ENCODE measurements at regions not wholly inside any gene's neighbourhood (a gene's known extent, or its start where the extent isn't known, plus 50 kb on each side); places are given as distances from the start of the nearest gene placed in this dataset.

DNA sequence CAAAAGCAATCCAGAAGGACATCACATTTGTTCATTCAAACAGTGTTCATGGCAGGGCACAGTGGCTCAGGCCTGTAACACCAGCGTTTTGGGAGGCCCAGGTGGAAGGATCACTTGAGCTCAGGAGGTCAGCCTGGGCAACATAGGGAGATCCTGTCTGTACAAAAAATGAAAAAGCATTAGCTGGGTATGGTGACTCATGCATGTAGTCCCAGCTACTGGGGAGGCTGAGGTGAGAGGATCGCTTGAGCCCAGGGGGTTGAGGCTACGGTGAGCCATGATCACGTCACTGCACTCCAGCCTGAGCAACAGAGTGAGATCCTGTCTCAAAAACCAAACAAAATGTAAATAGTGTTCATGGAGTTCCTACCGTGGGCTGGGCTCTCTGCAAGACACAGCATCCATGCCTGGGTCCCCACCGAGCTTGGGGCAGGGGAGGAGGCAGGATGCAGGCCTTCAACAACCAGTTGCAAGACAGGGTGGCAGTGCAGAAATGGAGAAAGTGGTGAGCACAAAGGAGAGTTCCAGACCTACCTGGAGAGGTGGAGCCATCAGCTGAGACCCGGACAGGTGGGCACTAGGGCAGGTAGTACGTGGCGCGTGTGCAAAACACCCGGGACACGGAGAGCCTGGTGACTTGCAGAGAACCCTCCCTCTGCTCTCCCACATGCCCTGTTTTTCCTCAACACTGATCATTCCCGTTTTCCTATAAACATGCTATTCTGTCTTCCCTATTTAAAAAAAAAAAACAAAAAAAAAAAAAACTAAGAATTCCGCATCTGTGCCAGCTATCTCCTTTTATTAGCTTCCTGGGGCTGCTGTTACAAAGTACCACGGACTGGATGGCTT is 138.9 kb downstream of the TOMM20 start:
- no peak for DNase-seq (ENCODE audit: low read depth)

DNA sequence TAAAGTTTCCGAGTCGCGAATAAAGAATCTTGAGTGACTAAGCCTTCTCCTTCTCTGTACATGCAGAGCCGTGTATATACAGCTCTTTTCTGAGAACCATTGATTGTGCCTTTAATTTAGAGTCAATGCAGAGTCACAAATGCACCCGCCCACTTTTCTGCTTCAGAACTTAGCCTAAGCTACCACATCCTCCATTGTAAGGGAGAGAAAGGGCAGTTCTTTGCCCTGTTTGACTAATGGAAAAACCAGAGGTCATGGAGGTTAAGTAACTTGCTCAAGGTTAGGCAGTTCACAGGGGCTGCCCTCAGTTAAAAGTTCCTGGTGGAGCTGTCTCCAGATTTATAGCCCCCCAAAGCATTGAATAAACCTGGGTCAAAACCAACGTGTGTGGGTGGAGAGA is 139.6 kb downstream of the TOMM20 start:
- DNase-seq (ENCODE audit: low read depth), result no peak

DNA sequence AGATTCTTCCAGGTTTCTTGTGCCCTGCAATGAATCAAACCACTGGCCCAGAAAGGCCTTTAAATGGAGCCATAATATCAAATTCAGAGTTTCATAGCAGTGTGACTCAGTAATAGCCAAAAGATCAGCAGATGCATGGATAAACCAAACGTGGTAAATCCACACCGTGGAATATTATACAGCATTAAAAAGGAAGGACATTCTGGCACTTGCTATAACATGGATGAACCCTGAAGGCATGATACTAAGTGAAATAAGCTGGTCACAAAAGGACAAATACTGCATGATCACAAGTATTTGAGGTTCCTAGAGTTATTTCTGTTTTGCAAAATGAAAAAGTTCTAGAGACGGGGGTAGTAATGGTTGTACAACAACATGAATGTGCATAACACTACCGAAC is 140.1 kb downstream of the TOMM20 start:
- DNase-seq (ENCODE audit: low read depth), result no peak

DNA sequence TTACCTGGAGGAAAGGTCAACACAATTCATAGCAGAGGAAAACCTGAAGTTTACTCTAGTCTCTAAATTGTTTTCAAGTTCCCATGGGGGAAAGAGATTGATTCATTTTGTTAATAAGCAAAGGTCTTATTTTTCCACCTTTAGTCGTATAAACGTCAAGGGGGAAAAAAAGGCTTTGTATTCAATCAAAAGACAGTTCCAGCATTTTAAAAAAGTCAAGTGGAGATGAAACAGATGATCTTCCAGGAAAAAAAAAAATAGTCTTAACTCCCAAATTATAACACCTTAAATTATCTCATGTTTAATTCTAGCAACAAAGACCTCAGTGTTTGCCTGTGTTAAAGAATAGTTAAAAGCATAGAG is 140.5 kb downstream of the TOMM20 start:
- DNase-seq (ENCODE audit: low read depth), result no peak

DNA sequence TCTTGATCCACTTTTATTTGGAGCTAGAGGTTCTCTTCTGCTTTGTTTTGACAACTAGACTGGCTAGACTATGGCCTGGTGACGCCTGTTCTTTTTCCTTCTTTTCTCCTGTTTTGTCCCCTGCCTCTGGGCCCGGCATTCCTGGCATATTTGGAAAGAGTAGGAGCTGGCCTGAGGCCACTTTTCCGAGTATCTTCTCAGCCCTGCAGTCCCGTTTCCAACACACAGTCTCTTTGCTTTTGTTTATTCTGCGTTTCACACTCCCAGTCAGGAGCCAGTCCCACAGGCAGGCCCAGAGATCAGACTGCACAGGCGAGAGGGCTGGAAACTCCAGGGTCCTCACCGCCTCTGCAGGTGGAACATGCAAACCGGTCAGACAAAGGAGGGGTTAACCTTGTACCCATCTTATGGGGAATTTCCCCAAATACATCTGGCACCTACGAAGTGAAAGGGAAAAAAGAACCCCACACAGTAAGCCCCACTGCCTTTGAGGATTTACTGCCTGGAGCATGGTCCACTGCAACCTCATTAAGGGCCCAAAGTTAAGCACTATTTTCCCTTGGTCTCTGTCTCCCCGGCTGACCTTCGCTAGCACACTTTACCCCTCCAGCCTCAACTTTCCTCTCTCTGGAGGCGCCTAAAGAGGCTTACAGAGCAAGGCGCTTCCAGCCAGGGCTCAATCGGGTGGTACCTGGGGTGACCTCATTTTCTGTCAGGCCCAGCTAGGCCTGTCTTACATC is 141.1 kb downstream of the TOMM20 start:
- no peak for DNase-seq (ENCODE audit: low read depth)

DNA sequence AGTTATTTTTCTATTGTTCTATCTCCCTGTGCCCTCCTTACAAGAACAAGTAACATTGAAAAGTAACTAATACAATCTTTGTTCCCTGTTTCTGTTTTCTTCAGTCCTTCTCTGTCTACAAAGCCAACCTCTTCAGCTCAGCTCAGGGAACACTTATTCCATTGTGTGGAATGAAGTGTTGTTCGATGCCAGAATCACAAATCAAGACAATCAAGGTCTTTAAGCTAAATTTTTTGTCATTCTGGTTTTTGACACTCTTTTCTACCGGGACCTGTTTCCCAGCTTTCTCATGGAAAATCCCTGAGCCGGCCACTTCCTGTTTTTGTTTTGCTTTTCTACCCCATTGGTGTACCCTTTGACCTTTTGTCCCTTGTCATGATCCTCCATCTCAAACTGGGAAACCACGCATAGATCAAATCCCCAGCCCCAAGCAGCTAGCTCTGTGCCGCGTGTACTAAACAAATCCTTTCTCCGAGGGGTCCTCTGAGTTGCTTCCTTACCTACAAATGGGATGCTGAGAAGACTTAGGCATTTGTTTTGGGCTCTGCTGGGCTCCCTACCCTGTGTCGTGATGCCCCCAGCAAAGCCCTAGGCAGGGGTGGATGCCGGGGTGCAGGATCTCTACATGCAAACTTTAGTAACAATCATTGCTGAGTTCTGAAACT is 141.8 kb downstream of the TOMM20 start:
- no peak for DNase-seq (ENCODE audit: low read depth)

DNA sequence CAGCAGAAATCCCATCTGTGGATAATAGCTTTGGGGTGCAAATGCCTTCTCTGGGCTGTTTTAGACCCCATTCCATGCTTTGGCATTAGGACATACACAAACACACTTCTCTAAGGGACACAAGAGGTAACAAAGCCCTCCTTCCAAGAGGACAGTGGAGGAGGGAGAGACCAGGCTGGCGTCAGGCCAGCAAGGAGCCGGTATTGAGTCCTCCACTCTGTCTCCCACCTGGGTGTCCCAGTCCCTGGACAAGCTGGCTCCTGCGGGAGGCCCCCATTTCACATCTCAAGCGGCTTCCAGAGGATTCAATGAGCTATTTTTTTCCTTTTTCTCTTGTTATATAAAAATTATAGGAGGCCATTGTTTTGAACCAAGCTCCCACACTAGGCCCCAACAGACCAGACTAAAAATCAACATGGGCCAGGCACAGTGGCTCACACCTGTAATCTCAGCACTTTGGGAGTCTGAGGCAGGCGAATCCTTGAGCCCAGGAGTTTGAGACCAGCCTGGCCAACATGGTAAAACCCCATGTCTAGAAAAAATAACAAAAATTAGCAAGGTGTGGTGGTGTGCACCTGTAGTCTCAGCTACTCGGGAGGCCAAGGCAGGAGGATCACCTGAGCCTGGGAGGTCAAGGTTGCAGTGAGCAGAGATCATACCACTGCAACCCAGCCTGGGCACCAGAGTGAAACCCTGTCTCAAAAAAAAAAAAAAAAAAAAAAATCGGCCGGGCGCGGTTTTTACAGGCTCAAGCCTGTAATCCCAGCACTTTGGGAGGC is 142.9 kb downstream of the TOMM20 start:
- no peak for DNase-seq (ENCODE audit: low read depth)

DNA sequence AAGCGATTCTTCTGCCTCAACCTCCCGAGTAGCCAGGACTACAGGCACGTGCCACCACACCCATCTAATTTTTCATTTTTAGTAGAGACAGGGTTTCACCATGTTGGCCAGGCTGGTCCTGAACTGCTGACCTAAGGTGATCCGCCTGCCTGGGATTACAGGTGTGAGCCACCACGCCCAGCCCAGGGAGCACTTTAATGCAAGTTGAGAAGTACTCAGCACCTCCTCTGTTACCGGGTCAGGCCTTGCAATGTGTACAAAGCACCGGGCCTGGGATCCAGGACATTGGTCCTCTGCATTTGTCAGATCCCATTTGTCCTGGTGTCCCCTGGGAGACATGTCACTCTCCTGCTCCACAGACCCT is 143.6 kb downstream of the TOMM20 start:
- no peak for DNase-seq (ENCODE audit: low read depth)

DNA sequence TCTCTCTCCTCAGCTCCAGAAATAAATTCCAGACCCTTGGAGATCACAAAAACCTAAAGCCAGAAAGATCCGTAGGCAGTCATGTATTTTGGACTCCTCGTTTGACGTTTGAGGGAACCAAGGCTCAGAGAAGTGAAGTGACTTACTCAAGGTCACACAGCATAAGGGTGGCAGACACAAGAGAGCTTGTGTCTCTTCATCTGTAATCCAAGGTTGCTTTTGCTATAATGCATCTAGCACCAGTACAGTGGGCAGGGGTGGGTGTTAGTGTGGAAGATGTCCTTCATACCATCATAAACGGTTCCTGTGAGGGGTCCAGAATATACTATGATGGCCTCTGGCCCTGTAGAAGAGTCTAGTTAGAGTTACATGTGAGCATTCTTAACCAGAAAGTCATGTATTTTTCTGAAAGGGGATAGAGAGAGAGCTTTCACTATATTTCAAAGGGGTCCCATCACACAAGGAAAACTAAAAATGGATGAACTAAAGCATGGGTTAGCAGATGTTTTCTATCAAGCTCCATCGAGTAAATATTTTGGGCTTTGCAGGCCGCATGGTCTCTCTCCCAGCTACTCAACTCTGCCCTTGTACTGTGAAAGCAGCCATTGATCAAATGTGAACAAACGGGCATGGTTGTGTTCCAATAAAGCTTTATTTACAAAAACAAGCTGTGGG is 144.9 kb downstream of the TOMM20 start:
- no peak for DNase-seq (ENCODE audit: low read depth)

DNA sequence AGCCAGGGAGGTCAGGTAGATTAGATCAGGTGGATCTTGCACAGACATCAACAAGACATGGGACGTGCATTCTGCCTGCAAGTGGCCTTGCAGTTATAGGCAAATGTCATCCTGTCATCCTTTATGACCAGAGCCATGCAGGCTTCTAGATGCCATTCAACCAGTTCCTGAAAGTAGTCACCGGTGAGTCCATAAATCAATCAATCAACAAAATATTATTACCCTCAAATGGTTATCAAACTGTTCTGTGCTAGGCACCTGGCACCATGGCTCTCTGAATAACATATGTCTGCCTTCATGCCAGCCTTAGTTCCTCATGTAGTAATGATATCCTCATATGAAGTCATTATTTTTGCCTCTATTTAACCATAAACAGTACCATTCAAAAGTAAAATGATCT is 146.9 kb downstream of the TOMM20 start:
- no peak for DNase-seq (ENCODE audit: low read depth)

DNA sequence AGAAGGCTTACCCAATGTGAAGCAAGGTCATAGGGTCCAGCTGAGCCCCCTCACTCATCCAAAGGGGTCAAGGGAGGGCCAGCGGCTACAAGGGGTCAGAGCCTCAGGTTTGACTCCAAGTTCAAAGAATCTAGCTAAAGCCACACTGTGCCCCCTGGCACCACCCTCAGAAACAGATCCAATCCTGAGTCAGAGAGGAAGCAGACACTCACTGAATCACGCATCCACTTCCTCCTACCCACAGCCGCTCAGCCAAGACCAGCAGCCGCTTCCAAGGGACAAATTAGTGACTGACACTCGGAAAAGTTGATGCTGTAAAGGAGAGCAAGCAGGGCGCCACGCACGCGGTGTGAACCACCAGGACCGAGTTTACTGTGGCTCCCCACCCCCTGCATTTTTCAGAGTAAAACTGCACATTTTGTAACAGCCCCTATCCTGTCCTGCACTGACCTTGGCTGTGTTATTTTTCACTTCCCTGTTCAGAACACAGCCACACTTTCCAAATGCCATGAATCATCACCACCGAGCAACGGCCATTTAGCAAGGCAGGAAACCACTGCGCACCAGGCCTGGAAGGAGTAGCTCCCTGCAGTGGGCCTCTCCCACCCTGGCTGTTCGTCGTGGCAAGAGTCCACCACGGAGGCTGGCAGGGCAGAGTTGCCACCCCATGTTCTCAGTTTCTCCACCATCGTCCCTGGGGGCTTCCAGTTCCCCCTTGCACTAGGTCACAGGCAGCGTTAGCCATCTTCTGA is 147.8 kb downstream of the TOMM20 start:
- DNase-seq (ENCODE audit: low read depth), result peak; percentile 38

DNA sequence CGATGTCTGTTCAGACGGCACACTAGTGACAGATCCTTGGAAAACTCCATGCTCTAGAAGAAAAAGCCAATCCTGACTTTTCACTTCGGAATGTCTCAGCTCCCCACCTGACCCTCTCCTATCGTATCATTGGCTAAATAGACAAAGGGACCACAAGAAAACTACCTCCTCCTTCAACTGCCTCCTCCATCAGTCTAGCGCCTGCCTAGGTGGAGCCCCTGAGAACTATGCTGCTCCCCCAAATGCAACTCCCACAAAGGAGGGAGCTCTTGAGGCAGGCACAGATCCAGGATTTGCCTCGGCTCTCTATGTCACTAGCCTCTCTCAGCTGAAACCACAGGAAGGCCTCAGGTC is 148.4 kb downstream of the TOMM20 start:
- DNase-seq (ENCODE audit: low read depth), result no peak

DNA sequence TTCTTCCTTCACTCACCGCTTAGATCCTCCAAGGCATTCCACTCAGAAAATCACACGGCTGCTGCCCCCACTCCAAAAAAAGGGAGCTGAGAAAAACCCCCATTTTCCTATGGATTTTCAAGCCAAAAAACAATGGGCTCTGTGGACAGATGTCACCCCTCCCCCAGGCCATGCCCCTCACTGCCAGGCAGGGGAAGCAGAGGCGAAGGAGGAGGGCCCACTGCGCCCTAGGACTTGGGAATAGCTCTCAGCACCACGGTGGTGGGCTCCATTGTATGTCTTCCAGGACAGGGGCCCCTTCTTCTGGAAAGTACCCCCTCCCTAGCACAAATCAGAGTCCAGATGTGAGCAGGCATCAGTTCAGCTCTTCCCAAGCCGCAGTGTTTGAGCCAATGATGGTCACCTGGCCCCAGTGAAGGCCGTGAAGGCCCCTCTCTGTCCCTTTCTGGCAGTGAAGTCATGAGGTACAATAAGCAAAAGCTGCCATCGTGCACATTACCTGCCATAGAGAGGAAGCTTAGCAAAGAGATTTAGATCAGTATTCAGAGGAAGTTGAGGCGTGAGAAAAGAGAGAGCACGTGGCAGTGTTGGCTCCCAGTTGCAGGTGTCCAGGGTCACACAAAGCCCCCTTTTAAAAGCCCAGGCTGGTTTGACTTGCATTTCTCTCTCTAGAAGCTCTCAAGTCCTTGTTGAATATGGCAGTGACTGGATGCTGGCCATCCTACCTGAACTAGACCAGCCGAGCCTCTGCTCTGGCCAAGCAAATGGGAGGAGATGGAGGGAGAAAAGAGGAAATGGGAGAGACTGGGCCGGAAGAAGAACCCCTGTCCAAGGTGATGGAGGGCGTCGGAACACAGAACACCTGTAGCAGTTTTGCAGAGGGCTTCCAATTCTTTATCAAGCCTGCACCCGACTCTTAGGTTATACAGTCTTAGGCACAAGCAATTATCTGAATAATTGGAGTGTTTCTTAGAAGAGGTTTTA is 149.0 kb downstream of the TOMM20 start:
- no peak for DNase-seq (ENCODE audit: low read depth)

DNA sequence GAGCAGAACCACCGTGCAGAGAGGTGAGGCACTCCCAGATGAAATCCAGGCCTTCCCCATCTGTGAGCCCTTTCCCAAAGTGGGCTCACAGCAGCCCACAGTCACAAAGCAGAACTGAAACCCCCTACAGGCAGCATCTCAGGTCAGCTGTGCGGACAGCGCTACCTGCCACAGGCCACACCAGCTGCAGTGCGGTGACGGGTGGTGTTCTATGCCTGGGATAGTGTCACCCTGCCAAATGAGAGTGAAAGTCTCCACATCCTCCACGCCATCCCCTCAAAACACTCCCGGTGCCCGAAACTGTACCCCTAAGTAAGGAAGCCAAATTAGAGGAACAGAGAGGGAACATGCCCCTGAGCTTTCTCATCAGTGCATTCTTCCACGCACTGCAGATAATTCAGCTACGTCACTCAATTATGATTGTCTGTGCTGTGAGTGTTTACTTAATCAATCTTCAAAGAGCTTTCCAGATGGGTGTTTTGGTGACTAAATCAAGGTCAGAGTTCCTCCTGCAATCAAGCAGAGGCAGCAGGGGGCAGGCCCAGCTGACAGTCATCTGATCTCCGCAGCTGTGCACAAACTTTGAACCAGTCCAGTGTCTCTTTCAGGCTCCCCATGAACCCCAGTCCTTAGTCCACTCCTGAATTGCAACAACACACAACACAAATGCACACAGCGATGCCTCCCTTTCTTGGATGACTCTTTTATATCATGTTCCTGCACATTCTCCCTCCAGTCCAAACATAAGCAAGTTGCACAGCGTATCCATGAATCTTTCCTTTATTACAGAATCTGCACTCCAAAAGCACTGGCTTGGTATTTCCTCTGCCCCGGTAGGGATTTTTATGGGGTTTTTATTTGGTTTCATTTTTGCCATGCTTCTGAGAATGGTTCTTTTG is 150.0 kb downstream of the TOMM20 start:
- peak; percentile 24 for DNase-seq (ENCODE audit: low read depth)

DNA sequence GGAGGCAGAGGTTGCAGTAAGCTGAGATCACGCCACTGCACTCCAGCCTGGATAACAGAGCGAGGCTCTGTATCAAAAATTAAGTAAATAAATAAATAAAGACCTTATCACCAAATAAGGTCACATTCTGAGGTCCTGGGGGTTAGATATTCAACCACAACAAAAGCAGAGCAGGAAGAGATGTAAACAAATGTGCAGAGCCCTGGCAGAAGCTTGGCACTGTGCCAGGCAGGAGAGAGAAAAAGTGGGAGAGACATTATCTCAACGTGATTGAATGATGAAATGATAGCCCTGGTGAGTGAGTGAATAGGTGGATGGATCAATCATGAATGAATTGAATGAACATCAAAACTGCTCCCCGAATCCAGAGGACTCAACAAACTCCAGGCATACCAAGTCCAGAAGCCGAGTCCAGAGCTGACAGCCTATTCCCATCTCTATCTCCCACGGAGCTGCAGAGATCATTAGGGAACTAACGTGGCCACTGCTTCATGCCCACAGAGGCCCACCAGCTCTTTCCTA is 150.7 kb downstream of the TOMM20 start:
- DNase-seq (ENCODE audit: low read depth), result no peak

DNA sequence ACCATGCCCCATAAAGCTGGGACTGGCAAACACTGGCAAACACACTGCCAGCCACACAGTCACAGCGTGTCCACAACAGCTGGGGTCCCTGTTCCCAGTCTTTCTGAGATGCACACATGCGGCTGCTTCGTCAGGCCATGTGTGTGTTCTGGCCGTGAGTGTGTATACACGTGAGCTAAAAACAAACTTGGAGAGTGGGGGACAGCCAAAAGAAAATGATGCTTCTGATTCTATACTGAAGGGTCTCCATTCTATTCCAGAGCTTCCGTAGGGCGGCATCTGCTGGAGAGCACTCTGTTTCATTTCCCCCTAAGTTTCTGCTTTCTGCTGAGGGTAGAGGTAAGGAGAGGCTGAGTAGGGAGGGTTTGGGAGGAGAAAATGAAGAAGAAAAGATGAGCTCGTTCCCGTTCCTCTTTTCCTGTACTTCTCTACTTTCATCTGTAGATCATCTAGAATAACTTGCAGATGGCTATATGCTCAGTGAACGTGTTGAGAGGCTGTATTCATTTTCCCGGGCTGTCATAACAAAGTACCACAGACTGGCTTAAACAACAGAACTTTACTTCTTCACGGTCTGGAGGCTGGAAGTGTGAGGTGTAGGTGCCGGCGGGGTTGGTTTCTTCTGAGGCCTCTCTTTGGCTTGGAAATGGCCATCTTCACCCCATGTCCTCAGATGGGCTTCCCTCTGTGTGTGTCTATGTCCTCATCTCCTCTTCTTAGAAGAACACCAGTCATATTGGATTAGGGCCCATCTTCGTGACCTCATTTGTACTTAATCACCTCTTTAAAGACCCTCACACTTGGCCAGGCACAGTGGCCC is 151.6 kb downstream of the TOMM20 start:
- DNase-seq (ENCODE audit: low read depth), result no peak

DNA sequence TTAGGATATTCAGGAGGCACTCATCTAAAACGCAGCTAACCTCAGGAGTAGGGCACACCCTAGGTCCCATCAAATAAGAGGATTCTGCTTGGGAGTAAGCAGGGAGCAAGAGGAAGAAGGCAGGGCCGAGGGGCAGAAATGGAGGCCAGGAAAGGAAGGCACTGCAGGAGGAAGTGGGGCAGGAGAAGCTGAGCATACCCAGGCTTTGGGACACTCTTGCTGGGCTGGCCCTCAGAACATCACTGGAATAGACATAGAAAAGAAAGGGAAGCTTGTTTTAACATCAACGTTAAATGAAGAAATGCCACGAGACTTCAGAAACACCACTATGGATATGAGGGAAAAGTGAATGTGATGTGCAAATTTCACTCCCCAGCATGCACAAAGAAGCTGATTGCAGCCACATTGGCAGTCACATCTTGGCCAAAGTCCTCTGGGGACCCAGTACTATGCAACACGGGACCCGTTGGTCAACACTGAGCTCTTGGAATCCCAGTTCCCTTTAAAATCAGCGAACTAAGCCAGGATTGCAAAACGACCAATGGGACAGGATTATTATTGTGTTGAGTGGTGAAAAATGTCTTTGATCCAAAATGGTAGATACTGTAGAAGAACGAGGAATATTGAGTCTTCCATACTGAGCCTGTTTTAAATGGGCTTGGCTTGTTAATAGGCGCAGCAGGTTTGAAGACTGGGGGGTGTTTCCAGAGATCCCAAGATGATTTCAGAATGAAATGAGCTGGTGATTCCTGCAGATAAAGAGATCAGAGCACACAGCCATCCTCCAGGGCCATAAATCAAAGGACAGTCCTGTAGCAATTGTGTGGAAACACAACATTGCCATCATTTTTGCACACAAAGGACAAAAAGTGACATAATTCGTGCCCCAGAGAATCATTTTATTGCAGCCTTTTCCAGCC is 152.4 kb downstream of the TOMM20 start:
- DNase-seq (ENCODE audit: low read depth), result no peak

Measured in activated T-helper 1 cell treated with Interleukin-2 at 50 U/mL for 16 hours (primary cell).